GM18507 (cell line): ENCODE measurements at regions not wholly inside any gene's neighbourhood (a gene's known extent, or its start where the extent isn't known, plus 50 kb on each side); places are given as distances from the start of the nearest gene placed in this dataset.

Experiments used
- DNase-seq: peaks from one replicate; pipeline ENCODE4 v3.0.0; 2011; ENCODE audit warnings: low read depth; ENCODE audit not compliant: insufficient read length; ENCODE audit errors: extremely low spot score
- FAIRE-seq: peaks from 2 replicates; lab custom pipeline; 2011; peaks lifted over from hg19 to GRCh38; lab: Jason Lieb, UNC

GRCh38 chr4:174133551-174133950, 149.9 kb downstream of the FBXO8 start:
- FAIRE-seq (no peak), DNase-seq (no peak)

- DNase-seq (no peak), FAIRE-seq (no peak)
Measured at GRCh38 chr4:174131901-174132300, 151.6 kb downstream of the FBXO8 start.

- FAIRE-seq (no peak), DNase-seq (no peak)
Measured at GRCh38 chr4:174122705-174123104, 160.8 kb downstream of the FBXO8 start.

- FAIRE-seq (peak; percentile 74), DNase-seq (peak; percentile 2)
Measured at GRCh38 chr4:174120446-174121295, 162.8 kb downstream of the FBXO8 start.

GRCh38 chr4:174119830-174120229, 163.6 kb downstream of the FBXO8 start:
- FAIRE-seq (no peak), DNase-seq (no peak)

GRCh38 chr4:174119051-174119450, 164.4 kb downstream of the FBXO8 start:
- no peak for DNase-seq
- FAIRE-seq, result no peak

- no peak for DNase-seq
Measured at GRCh38 chr4:174118171-174118570, 165.3 kb downstream of the FBXO8 start.

GRCh38 chr4:174117445-174117844, 166.0 kb downstream of the FBXO8 start:
- no peak for FAIRE-seq

More at GRCh38 chr4:174118171-174118570, 165.3 kb downstream of the FBXO8 start:
- no peak for FAIRE-seq

GRCh38 chr4:174116021-174116420, 167.4 kb downstream of the FBXO8 start:
- no peak for FAIRE-seq
- DNase-seq, result no peak

More at GRCh38 chr4:174117445-174117844, 166.0 kb downstream of the FBXO8 start:
- DNase-seq, result no peak

GRCh38 chr4:174111422-174111821, 172.0 kb downstream of the FBXO8 start:
- FAIRE-seq (no peak), DNase-seq (no peak)

- no peak for FAIRE-seq
- DNase-seq, result no peak
Measured at GRCh38 chr4:174110180-174110579, 173.3 kb downstream of the FBXO8 start.

GRCh38 chr4:174107746-174108354, 175.6 kb downstream of the FBXO8 start:
- FAIRE-seq, result no peak

GRCh38 chr4:174105202-174105601, 178.3 kb downstream of the FBXO8 start:
- FAIRE-seq (no peak), DNase-seq (no peak)

More at GRCh38 chr4:174107746-174108354, 175.6 kb downstream of the FBXO8 start:
- DNase-seq, result no peak

GRCh38 chr4:174100910-174101309, 182.6 kb downstream of the FBXO8 start:
- DNase-seq, result no peak
- no peak for FAIRE-seq

- no peak for FAIRE-seq
Measured at GRCh38 chr4:174099712-174100111, 183.8 kb downstream of the FBXO8 start.

GRCh38 chr4:174096999-174097398, 186.5 kb downstream of the FBXO8 start:
- DNase-seq (no peak), FAIRE-seq (no peak)

More at GRCh38 chr4:174099712-174100111, 183.8 kb downstream of the FBXO8 start:
- DNase-seq, result no peak

- FAIRE-seq, result no peak
- no peak for DNase-seq
Measured at GRCh38 chr4:174096456-174096855, 187.0 kb downstream of the FBXO8 start.

GRCh38 chr4:174091130-174091529, 192.3 kb downstream of the FBXO8 start:
- no peak for FAIRE-seq
- no peak for DNase-seq

GRCh38 chr4:174089711-174090110, 193.8 kb downstream of the FBXO8 start:
- no peak for FAIRE-seq
- DNase-seq, result no peak

- FAIRE-seq, result no peak
- DNase-seq, result no peak
Measured at GRCh38 chr4:174088795-174089194, 194.7 kb downstream of the FBXO8 start.
